ENCODE measurements at regions not wholly inside any gene's neighbourhood (a gene's known extent, or its start where the extent isn't known, plus 50 kb on each side); places are given as distances from the start of the nearest gene placed in this dataset.

GRCh38 chr4:120540625-120541024 lies 381.9 kb downstream of the PRDM5 start:
- Histone ChIP-seq H3K9me3 (no peaks in the 10 kb centered on the region), H3K4me1 (ENCODE audit: insufficient read depth) (no peaks in the 10 kb centered on the region), H3K27ac (no peak overlapping the region), H3K36me3 (no peaks in the 10 kb centered on the region), H3K27me3 (no peaks in the 10 kb centered on the region), H3K4me3 (no peak overlapping the region)
- WGBS, 3 donors, result 86 to 90% (median 90%) methylated on average over 5 of the region's 5 CpGs
- intact Hi-C loops (cut with DNase I), result no loop called here
- TF ChIP-seq POLR2A (IDR thresholded peaks at IDR 0.05) (no peak), CTCF (IDR thresholded peaks at IDR 0.05) (no peak), EP300 (IDR thresholded peaks at IDR 0.05) (no peak)
- DNase-seq, result no peak

- H3K4me1 ChIP-seq (ENCODE audit: insufficient read depth), result no peaks in the 10 kb centered on the region
- H3K9me3 ChIP-seq, result no peaks in the 10 kb centered on the region
- DNase-seq, result no peak
- TF ChIP-seq EP300 (IDR thresholded peaks at IDR 0.05) (no peak), CTCF (IDR thresholded peaks at IDR 0.05) (no peak), POLR2A (IDR thresholded peaks at IDR 0.05) (no peak)
- no peak overlapping the region for H3K4me3 ChIP-seq
- H3K27me3 ChIP-seq, result no peaks in the 10 kb centered on the region
- WGBS, 3 donors, result 81 to 89% (median 87%) methylated on average over 4 of the region's 4 CpGs
- no peak overlapping the region for H3K27ac ChIP-seq
- intact Hi-C loops (cut with DNase I), result loop anchor here in 1 of 4 donors (10.0 kb wide), 1 partner anchor 1442 kb away; no protein-coding TSS in a partner anchor
- H3K36me3 ChIP-seq, result no peaks in the 10 kb centered on the region
Measured at GRCh38 chr4:120536884-120537283, 385.6 kb downstream of the PRDM5 start.

GRCh38 chr4:120528428-120528827 lies 394.1 kb downstream of the PRDM5 start:
- Histone ChIP-seq H3K27ac (no peak overlapping the region), H3K4me3 (no peak overlapping the region), H3K27me3 (no peaks in the 10 kb centered on the region), H3K9me3 (no peaks in the 10 kb centered on the region), H3K36me3 (no peaks in the 10 kb centered on the region), H3K4me1 (ENCODE audit: insufficient read depth) (no peaks in the 10 kb centered on the region)
- TF ChIP-seq CTCF (IDR thresholded peaks at IDR 0.05), result no peak
- TF ChIP-seq EP300 (IDR thresholded peaks at IDR 0.05), result no peak
- TF ChIP-seq POLR2A (IDR thresholded peaks at IDR 0.05), result no peak
- DNase-seq, result no peak
- intact Hi-C loops (cut with DNase I), result no loop called here

- Histone ChIP-seq H3K27me3 (no peaks in the 10 kb centered on the region), H3K4me3 (no peak overlapping the region), H3K27ac (no peak overlapping the region), H3K4me1 (ENCODE audit: insufficient read depth) (no peaks in the 10 kb centered on the region), H3K9me3 (no peaks in the 10 kb centered on the region), H3K36me3 (no peaks in the 10 kb centered on the region)
- intact Hi-C loops (cut with DNase I), result no loop called here
- TF ChIP-seq CTCF (IDR thresholded peaks at IDR 0.05) (no peak), POLR2A (IDR thresholded peaks at IDR 0.05) (no peak), EP300 (IDR thresholded peaks at IDR 0.05) (no peak)
- no peak for DNase-seq
Measured at GRCh38 chr4:120526033-120526432, 396.5 kb downstream of the PRDM5 start.

- H3K27ac ChIP-seq, result no peak overlapping the region
- intact Hi-C loops (cut with DNase I), result no loop called here
- H3K36me3 ChIP-seq, result no peaks in the 10 kb centered on the region
- H3K4me3 ChIP-seq, result no peak overlapping the region
- TF ChIP-seq POLR2A (IDR thresholded peaks at IDR 0.05), result no peak
- TF ChIP-seq EP300 (IDR thresholded peaks at IDR 0.05), result no peak
- no peak for TF ChIP-seq CTCF (IDR thresholded peaks at IDR 0.05)
- WGBS, 3 donors, result 85 to 94% (median 88%) methylated on average over 4 of the region's 4 CpGs
- H3K4me1 ChIP-seq (ENCODE audit: insufficient read depth), result no peaks in the 10 kb centered on the region
- H3K27me3 ChIP-seq, result no peaks in the 10 kb centered on the region
- no peaks in the 10 kb centered on the region for H3K9me3 ChIP-seq
- no peak for DNase-seq
Measured at GRCh38 chr4:120525106-120525505, 397.4 kb downstream of the PRDM5 start.

All from ovary (tissue), 7 donors.